Hematopoietic multipotent progenitor cell (in vitro differentiated cells): ENCODE measurements at regions not wholly inside any gene's neighbourhood (a gene's known extent, or its start where the extent isn't known, plus 50 kb on each side); places are given as distances from the start of the nearest gene placed in this dataset.
A peak's percentile ranks its signal among the peaks of the same experiment; 100 is the strongest.

ENCODE experiments used
- DNase-seq, 3 donors: peaks; one replicate each; pipeline ENCODE4 v3.0.0-alpha.2; 2011 to 2015; ENCODE audit warnings: low read depth in 2 of 3, low spot score in 2 of 3

DNA sequence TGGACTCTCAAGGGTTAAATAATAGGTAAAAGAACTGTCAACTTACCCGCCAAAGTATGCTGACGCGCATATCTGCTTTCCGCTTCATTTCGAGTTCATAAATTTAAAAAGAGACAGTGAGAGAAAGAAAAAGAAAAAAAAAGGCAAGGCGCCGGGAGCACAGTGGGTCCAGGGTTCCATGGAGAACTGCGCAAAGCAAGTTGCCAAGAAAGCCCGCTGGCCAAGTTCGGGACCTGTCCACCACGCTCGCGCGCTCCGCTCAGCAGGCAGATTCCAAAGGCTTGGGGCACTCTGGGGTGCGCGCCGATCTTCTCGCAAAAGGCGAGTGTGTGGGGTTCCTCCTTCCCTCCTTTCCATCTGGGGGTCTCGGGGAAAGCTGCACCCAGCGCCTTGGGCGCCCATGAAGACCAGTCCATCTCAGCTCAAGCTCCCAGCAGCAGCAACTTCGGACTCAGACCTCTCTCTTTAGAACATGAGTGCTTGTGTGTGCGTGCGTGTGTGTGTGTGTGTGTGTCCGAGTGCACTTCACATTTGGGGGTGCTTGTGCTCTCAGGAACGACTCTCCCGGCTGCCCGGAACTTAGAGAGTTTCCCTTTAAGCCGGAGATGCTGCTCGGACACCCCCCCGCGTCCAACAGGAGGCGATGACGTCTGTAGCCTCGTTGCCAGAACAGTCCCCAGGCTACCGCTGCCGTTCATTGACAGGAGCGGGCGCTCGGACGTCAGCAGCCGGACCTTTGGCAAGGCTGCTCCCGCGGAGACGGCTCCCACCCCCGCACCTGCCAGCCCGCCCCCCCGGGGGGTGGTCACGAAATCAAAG is 180.0 kb downstream of the TBXT start:
- no peak for DNase-seq

DNA sequence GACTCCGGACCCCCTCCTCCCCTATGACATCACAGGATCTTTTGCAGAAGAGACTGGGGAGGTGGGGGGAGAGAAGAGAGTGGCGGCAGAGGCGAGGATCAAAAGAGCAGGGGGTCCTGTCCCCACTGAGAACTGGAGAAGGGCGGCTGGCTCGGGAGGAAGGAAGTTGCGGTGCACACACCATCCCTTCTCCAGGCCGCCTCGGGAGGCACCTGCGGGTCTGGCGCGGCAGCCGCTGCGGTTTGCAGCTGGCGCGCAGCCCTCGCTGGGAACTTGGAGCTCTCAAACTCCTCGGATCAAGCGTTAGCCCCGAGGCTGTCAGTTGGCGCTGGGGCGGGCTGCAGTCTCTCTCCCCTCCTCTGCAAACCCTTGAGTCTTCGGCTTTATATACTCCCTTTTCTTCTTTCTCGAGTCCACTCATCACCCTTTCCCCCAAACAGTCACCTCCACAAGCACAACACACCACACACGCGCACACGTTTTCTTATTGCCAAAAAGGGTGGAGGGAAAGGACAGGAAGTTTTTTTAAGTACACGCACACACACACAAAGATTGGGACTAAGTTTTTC is 180.7 kb downstream of the TBXT start:
- peak in 1 of 3 donors; percentile 28 for DNase-seq

DNA sequence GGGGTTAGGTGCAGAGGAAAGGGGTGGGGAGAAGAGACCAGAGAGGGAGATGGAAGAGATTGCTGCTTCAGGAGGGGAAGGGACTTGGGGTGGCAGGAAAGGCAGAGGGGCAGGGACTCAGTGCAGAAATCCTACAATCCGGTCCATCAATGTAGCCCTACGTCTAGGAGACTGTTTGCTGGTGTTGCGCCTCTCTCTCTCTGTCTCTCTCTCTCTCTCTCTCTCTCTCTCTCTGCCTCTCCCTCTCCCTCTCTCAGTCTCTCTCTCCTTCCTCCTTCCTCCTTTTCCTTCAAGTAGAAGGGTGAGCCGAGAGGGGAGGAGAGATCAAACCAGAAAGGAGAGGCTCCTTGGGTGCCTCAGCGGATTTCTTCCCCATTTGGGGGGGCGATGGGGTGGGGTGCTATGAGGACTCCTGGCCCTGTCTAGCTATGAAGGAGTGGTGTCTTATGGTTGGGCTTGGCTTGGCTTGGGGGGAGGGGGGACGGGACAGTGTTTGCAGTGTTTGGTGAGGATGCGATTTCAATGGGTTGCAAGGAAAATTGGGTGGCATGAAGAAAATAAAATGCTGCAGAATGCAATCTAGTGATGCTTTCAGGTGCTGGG is 181.2 kb downstream of the TBXT start:
- no peak for DNase-seq

DNA sequence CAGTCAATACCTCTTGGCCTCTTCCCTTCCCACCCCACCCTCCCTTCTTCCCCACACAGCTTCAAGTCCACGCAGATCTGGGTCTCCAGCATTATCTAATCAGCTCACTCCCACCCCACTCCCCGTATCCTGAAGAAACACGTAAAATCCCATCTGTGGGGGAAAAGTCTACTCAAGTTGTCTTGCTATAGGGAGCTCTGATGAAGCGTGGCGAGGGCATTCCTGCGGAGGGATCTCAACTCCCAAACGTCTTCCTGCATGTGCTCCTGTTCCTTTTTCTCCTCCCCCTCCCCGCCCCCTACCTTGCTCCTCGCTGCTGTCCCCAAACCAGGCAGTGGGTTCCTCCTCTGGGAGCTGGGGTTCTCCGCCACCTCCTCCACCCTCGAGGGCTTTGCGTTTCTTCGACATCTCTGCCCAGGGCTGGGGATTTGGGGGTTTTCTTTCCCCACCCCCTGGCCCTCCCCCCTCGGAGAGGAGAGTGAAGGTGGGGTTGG is 181.8 kb downstream of the TBXT start:
- no peak for DNase-seq

DNA sequence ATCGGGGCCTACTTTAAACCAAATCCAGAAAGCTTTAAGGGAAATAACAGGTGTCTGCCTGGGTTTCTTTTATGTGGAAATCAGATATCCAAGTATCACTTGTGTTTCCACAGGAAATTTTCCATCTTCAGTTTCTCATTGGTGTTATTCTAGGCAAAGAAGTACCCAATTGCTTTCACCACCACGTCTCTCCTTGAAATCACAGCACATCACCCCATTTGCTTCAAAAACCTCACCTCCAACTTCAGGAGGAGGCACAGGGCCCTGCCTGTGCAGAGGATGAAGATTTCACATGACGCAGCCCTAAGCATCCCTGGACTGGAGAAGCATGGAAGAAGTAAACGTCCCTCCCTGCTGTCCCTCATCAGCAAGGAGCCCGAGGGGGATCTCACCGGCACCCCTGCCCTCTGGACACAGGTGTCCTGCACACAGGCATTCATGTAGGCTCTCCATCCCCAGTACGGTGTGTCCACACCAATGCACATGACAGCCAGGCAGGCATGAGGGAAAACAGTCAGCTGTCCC is 182.3 kb downstream of the TBXT start:
- DNase-seq: no peak

DNA sequence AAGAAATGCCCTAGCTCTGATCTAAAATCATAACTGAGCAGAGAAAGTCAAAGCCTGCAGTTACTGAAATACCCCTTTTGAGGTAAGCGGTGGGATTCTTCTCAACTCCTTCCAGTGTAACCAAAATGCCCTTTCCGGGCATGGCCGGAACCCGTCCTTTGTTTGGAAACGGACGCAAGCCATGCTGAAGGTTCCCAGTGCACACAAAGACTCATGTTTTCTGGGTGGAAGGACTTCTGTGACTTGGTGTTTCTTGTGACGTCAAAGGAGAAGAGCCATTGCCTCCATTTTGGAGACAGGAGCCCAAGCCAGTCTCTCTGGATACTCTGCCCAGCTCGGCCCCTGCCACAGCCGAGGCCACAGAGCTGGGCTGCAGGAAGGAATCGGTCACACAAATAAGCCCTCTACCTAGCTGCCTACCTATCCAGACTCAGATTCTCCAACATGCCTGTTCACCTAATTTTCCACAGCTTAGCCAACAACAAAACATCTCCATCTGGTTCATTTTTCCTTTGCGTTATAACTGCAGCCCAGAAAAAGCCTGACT is 182.8 kb downstream of the TBXT start:
- DNase-seq: no peak

DNA sequence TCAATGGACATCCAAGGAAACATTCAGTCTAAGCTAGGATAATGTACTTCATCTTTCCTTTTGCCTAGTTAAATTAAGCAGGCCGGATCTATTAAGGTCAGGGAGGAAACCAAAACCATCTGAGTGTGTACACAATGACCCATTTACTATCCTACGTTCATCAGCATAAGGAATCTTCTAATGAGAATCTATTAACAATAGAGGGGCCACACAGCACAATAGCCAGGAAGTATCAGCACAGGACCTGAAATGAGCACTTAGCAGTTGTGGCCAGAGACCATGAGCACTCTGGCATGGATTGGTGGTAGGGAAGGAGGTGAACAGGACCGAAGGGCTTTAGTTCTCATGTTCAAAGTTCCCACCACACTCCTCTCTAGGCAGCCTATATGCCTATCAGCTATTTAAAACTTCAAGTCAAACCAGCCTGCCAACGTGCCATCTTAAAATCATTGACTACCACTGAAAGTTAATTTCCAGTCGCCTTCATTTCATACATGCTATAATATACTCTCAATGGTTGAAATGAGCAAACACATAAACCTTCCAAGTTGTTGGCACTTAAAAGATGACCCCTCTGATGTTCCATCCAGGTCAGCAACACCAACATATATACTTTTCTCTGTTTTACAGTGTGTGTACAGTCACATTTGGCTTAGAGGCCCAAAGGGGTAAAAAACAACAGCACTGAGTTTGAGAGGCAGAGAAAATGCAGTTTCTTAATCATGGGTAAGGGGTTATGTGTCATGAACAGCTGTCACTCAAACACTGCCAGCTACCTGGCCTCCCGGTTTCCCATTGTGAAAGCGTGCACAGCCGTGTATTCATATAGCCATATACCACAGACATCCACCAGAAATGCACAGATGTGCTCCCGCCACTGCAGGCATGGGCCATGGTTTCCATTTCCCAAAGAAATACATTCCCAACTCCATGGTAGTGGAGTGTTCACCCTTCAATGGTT is 184.3 kb downstream of the TBXT start:
- DNase-seq: no peak

DNA sequence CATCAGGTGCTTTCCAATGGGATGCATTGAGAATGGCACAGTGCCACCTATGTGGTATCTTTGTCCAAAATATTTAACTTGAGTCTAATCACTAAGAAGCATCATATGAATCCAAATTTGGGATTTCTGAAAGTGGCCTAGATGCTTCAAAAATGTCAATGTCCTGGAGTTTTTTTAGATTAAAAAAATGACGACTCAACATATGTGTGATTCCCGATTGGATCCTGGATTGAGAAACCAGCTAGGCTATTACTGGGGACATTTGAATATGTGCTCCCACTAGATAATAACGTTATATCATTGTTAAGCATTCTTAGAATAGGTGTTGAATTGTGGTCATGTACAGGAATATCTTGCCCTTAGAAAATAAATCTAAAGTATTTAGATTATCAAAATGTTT is 189.2 kb downstream of the TBXT start:
- no peak for DNase-seq

DNA sequence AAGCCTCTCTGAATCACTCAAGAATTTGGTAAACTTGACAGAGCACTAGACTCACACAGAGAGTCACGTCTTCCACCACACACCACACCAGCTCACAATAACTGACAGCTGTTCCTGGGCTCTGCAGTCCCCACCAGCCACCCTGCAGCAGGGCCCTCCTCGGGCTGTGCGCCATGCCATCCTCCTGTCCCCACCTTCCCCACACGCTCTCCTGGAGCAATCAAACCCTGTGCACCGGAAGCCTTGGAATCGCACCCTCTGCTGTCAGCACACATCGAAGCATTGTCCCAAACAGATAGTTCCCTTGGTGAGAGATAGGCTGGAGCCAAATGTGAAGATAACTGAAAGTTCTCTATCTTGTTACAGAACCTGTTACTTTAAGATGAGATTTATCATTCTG is 191.0 kb downstream of the TBXT start:
- no peak for DNase-seq

DNA sequence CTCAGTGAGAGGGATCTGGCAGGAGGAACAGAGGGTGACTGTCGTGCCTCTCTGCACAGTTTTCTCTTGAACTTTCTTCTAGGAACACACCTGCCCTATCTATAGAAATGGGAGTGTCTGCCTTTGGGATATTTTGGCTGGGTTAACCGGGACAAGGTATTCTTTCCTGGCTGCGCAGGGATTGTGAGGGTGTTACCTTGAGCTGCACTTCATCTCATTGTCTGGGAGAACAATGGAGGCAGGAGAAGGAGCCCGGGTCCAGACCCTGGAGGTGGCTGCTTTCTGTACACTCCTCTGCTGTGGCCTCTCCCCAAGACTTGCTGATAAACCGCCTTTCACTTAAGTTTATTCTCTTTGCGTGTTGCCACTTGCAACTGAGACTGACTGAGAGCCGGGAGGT is 192.8 kb downstream of the TBXT start:
- DNase-seq: no peak

DNA sequence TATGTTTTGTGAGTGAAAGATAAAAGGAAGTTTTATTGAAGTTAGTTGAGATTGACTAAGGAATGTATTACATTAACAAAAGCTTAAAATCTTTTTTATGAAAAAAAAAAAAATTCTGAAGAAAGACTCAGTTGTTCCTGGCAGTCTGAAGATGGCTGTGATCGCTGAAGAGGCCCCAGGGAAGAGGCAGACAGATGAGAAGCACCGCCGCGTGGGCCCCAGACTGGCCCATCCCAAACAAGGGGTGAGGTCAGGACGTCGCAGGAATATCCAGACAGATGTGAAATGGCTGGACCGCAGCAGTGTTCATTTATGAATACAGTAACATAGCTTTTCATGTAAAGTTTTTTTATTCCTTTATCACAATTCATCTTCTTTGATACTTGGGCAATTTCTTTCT is 194.2 kb downstream of the TBXT start:
- DNase-seq: no peak

DNA sequence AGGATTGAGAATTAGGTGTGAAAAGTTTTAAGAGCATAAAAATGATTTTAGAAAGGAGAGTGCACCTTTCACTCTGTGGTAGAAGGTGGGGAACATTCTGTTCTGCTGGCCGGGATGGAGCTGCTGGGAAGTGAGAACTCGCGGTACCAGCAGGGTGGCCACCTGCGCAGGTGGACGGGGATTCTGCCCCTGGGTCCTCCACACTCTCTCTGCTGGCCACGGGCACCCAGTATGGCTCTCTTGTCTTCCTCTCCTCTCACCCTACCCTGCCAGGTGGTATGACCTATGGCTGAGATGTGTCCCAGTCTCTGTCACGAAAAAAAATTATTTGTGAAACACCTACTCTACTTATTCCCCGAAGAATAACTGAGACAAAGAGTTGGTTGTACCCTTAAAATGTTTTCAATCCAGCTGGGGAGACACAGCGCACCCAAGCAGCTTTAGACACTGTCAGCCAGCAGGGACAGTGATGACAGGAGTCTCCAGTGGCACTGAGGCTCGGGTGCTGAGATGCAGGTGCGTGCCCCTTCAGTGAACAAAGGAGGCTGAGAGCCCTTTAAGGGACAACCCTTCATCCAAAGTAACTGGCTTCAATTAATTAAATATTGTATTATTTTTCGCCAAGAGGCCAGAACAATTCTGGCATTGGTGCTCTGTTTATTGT is 195.4 kb downstream of the TBXT start:
- DNase-seq: no peak

DNA sequence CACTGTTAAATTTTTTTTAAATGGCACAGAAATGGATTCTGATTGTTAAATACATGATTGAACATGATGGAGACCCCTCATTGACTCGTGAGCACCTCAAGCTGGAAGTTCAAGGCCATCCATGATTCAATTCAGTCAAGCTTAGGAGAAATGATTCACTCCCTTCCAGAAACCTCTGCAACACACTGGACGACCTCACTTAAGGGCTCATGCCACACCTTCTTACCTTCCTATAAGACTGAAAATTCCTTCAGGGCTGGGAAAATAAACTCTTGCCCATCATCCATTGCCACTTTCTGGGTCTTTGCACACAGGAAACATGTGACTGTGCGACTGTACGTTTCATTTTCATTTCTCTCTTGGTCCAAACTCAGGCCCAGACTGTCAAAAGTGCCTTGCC is 196.4 kb downstream of the TBXT start:
- DNase-seq: no peak

DNA sequence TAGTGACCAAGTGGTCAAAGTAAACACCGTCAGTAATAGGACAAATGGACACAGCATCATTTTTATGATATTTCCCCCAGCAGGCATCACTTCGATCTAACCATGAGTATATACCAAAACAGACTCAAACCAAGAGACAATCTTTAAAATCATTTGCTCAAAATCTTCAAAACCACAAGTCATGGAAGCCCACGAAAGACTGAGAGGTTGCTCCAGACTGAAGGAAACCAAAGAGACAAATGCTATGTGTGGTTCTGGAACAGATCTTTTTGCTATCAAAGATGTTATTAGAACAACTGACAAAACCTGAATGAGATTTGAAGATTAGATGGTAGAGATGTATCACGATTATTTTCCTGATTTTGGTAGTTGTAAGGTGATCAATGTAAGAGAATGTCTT is 197.7 kb downstream of the TBXT start:
- no peak for DNase-seq

DNA sequence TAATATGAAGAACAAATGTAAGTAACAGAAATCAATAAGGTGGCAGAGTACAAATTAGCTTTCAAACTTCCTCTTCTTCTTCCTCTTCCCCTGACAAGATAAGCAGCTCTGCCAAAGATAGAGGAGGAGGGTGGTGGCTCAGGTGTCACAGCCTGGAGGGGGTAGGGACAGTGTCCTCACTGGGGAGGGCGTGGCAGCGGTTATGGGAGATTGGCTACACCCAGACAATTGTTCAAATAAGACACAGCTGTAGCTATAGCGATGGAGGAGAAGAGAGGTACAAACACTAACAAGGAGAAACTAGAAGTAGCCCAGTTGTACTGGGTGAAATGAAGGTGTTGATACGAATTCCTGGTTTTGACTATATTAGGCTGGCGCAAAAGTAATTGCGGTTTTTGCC is 198.5 kb downstream of the TBXT start:
- DNase-seq: no peak

DNA sequence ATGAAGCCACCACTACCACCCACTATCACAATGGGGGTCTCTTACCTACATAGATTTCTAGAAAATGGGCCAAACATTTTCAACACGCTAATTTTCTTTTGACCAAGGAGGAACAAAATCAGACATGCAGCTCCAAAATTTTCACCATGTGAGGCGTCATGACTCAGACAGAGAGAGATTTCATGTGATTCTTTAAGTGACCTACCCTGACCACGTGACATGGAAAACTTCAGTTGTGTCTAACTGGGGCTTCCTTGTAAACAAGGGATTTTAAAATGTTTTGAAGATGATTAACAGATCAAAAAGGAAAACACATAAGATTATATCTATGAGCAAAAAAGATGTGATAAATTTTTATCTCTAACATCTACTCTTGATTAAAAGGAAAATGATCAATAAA is 199.2 kb downstream of the TBXT start:
- DNase-seq: no peak

DNA sequence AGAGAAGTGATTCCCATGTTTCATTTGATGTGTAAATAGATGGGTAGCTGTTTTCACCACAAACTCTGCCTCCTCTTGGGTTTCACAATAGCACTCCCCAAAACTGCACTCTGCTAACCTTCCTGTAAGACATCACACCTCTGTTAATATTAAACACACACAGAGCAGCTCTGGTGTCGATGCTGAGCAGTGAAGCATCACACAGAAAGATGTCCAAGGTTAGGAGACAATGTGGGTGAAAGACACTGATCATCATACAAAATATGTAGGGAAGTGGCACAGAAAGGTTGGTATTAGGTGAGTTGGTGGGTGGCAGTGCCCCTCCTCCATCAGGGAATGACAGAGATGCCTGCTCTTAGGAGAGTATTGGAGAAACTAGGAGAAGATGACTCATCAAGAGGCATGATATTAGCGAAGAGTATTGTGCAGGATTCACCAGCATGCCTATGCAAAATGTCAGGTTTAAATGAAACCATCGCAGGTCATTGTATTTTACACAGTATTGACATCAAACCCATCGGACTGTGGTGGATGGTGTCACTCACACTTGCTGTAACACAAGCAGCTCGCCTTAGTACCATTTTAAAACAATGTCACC is 199.7 kb downstream of the TBXT start:
- DNase-seq: no peak

DNA sequence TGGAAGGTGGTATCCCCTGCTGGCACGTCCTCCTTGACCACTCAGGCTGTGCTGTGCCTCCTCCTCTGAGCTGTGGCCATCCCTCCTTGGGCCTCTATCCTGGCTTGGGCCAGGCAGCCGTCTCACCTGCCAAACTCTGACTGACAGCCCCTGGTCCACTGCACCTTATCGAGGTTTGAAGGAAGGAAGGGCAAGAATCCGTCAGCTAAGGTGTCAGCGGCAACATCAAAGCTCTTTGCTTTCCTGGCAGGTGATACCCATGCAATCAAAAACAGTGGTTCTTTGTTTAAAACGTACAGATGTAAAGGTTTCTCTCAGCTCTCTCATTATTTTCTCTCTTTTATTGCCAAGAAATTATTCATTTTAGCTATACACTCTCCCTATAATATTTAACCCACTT is 203.9 kb downstream of the TBXT start:
- DNase-seq: no peak

DNA sequence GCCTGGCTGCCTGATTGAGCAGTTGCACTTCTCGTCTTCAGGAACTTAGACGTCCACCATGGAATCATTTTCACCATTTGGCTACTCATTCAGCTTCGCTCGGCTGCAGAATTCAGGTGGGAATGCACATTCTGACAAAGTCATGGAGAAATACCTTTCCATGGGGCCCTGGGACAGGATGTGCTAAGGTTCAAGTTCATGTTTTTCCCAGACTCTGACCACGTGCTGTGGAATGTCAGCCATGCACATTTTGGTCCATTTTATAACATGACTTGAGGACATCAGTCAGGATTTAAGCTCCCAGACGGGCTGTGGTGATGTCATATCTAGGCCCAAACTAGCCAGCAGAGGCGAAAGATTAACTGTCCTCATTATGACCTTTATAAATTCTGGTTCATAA is 205.3 kb downstream of the TBXT start:
- DNase-seq: no peak

DNA sequence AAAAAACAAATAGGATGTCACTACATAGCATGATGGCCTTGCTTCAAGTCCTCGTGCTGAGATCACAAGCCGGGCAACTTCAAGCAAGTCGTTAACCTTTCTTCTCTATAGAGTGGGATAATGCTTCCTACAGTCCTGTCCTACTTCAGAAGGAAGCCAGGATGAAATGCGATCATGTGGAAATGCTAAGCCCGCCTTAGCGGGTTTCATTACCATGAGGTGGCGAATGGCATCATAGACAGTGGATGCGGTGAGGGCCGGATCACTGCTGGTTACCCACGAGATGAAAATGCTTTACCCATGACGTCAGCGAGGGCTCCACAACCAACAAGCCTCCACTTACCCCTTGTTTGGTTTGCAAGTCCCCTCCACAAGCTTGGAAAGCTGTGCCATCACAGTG is 206.4 kb downstream of the TBXT start:
- no peak for DNase-seq
